Endodermal cell (in vitro differentiated cells): ENCODE measurements at regions not wholly inside any gene's neighbourhood (a gene's known extent, or its start where the extent isn't known, plus 50 kb on each side); places are given as distances from the start of the nearest gene placed in this dataset.

Experiments used
- DNase-seq: peaks from one replicate; pipeline ENCODE4 v3.0.0-alpha.2; 2017
- H3K27ac ChIP-seq: 2 replicates; pipeline ENCODE4 v1.5.1; 2013; ENCODE audit warnings: mild to moderate bottlenecking, low read depth, low read length, moderate library complexity
- H3K27me3 ChIP-seq: 2 replicates; pipeline ENCODE4 v1.6.1; 2013; ENCODE audit warnings: mild to moderate bottlenecking, low read length, moderate library complexity; ENCODE audit not compliant: insufficient read depth, control insufficient read depth, poor library complexity, severe bottlenecking
- H3K36me3 ChIP-seq: 2 replicates; pipeline ENCODE4 v1.7.0; 2013; ENCODE audit warnings: mild to moderate bottlenecking, low read length, moderate library complexity; ENCODE audit not compliant: control insufficient read depth, insufficient read depth
- H3K4me1 ChIP-seq: one replicate; pipeline ENCODE4 v1.7.0; 2013; ENCODE audit warnings: low read length; ENCODE audit not compliant: control insufficient read depth, insufficient read depth
- H3K4me3 ChIP-seq: 2 replicates; pipeline ENCODE4 v1.5.1; 2013; ENCODE audit warnings: mild to moderate bottlenecking, low read length, moderate library complexity
- H3K9ac ChIP-seq: 2 replicates; pipeline ENCODE4 v1.6.1; 2013; ENCODE audit warnings: mild to moderate bottlenecking, low read length, moderate library complexity; ENCODE audit not compliant: poor library complexity, severe bottlenecking; ENCODE audit errors: extremely low read depth
- H3K9me3 ChIP-seq: 2 replicates; pipeline ENCODE4 v1.6.1; 2013; ENCODE audit warnings: mild to moderate bottlenecking, low read length, moderate library complexity; ENCODE audit not compliant: control insufficient read depth
- H3K27ac Mint-ChIP-seq: 2 replicates; pipeline ENCODE4 v1.8.0; 2020; ENCODE audit warnings: mixed read lengths
- H3K27me3 Mint-ChIP-seq: 2 replicates; pipeline ENCODE4 v1.8.0; 2021; ENCODE audit warnings: mild to moderate bottlenecking, mixed read lengths; ENCODE audit not compliant: insufficient read depth
- H3K36me3 Mint-ChIP-seq: 2 replicates; pipeline ENCODE4 v1.8.0; 2020; ENCODE audit warnings: low read depth, mixed read lengths
- H3K4me1 Mint-ChIP-seq: 2 replicates; pipeline ENCODE4 v1.8.0; 2020; ENCODE audit warnings: mixed read lengths
- H3K4me3 Mint-ChIP-seq: 2 replicates; pipeline ENCODE4 v1.8.0; 2020; ENCODE audit warnings: mild to moderate bottlenecking, moderate library complexity, mixed read lengths
- H3K9me3 Mint-ChIP-seq: 2 replicates; pipeline ENCODE4 v1.8.0; 2020; ENCODE audit warnings: mild to moderate bottlenecking, mixed read lengths
- WGBS, 2 experiments: methylation state at CpG; one replicate each; pipeline versions ENCODE4 v1.1.5 to v1.1.7; 2013; ENCODE audit warnings: missing lambda C conversion rate in 2 of 2, mixed read lengths in 1 of 2; ENCODE audit not compliant: insufficient coverage in 1 of 2, insufficient read length in 1 of 2; 5-methylcytosine and 5-hydroxymethylcytosine counted together
- TF ChIP-seq, protein P1 (sequence below): fragments of 200-600 bp; sonication (generic); conservative IDR thresholded peaks from 2 replicates; pipeline ENCODE4 v1.5.0; 2021; ENCODE audit warnings: antibody characterized with exemption, mild to moderate bottlenecking

DNA sequence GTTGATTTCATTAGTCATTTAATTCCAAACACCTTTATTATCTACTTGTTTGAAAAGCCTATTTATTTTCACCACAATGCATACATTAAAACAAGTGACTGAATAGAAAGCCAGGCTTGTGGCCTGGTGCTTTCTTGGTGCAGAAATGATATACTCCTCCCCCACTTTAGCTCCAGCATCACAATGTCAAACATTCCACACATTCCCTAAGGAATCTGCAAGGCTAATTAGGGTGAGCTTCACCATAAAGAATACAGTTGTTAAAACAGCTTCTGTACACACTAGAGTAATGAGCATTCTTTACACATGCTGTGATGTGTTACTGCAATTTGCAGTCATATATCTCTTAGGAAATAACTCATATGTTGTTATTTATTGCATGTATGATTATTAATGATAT is 705.7 kb downstream of the CETN3 start:
- Mint-ChIP-seq H3K27me3 (no peaks in the 10 kb centered on the region), H3K4me1 (peaks cover 34% of the 10 kb centered on the region), H3K4me3 (no peak overlapping the region), H3K9me3 (no peaks in the 10 kb centered on the region), H3K27ac (peak overlapping the region; percentile 86), H3K36me3 (no peaks in the 10 kb centered on the region)
- H3K9ac ChIP-seq = no peak overlapping the region
- TF ChIP-seq, protein P1, sequence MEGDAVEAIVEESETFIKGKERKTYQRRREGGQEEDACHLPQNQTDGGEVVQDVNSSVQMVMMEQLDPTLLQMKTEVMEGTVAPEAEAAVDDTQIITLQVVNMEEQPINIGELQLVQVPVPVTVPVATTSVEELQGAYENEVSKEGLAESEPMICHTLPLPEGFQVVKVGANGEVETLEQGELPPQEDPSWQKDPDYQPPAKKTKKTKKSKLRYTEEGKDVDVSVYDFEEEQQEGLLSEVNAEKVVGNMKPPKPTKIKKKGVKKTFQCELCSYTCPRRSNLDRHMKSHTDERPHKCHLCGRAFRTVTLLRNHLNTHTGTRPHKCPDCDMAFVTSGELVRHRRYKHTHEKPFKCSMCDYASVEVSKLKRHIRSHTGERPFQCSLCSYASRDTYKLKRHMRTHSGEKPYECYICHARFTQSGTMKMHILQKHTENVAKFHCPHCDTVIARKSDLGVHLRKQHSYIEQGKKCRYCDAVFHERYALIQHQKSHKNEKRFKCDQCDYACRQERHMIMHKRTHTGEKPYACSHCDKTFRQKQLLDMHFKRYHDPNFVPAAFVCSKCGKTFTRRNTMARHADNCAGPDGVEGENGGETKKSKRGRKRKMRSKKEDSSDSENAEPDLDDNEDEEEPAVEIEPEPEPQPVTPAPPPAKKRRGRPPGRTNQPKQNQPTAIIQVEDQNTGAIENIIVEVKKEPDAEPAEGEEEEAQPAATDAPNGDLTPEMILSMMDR = no peak
- no peak for DNase-seq
- no peaks in the 10 kb centered on the region for H3K9me3 ChIP-seq
- H3K27ac ChIP-seq = peak overlapping the region; percentile 45
- peaks cover 16% of the 10 kb centered on the region for H3K4me1 ChIP-seq
- H3K4me3 ChIP-seq = peak overlapping the region; percentile 21
- H3K36me3 ChIP-seq = no peaks in the 10 kb centered on the region
- no peaks in the 10 kb centered on the region for H3K27me3 ChIP-seq

- Histone ChIP-seq H3K27ac (no peak overlapping the region), H3K4me3 (no peak overlapping the region), H3K36me3 (no peaks in the 10 kb centered on the region), H3K27me3 (no peaks in the 10 kb centered on the region), H3K4me1 (no peaks in the 10 kb centered on the region), H3K9me3 (no peaks in the 10 kb centered on the region), H3K9ac (no peak overlapping the region)
- DNase-seq = no peak
- no peaks in the 10 kb centered on the region for H3K9me3 Mint-ChIP-seq
- H3K27ac Mint-ChIP-seq = no peak overlapping the region
- peaks cover 8% of the 10 kb centered on the region for H3K4me1 Mint-ChIP-seq
- no peaks in the 10 kb centered on the region for H3K36me3 Mint-ChIP-seq
- WGBS, 2 experiments = 60 to 67% methylated on average over 2 of the region's 2 CpGs
- no peak overlapping the region for H3K4me3 Mint-ChIP-seq
- no peaks in the 10 kb centered on the region for H3K27me3 Mint-ChIP-seq
- TF ChIP-seq, protein P1 = no peak
Observed at GRCh38 chr5:89698028-89698427, 711.5 kb downstream of the CETN3 start.

DNA sequence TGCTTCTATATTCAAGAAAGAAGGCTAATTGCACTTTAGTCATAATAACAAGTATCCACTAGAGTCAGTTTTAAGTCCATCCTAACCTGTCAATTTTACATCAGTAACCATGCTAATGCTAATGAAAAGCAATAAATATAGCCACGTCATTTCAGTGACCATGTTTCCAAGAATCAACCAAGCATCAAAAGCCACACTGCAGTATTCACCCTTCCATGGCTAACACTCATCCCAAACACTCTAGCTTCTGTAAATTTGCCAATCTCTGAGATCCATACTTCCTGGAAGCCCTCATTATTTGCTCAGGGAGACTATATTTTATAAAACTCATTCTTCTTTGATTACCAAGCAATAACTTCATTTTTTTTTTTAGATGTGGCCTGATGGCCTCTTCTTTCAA is 712.0 kb downstream of the CETN3 start:
- WGBS, 2 experiments = 90 to 93% methylated on average over 1 of the region's 1 CpG
- TF ChIP-seq, protein P1 = no peak
- Histone ChIP-seq H3K4me3 (no peak overlapping the region), H3K27me3 (no peaks in the 10 kb centered on the region), H3K9me3 (no peaks in the 10 kb centered on the region), H3K4me1 (no peaks in the 10 kb centered on the region), H3K27ac (no peak overlapping the region), H3K36me3 (no peaks in the 10 kb centered on the region), H3K9ac (no peak overlapping the region)
- Mint-ChIP-seq H3K27ac (peak overlapping the region; percentile 28), H3K36me3 (no peaks in the 10 kb centered on the region), H3K27me3 (no peaks in the 10 kb centered on the region), H3K4me1 (peaks cover 7% of the 10 kb centered on the region), H3K9me3 (no peaks in the 10 kb centered on the region), H3K4me3 (no peak overlapping the region)
- DNase-seq = no peak
